ENCODE measurements at regions not wholly inside any gene's neighbourhood (a gene's known extent, or its start where the extent isn't known, plus 50 kb on each side); places are given as distances from the start of the nearest gene placed in this dataset.

DNA sequence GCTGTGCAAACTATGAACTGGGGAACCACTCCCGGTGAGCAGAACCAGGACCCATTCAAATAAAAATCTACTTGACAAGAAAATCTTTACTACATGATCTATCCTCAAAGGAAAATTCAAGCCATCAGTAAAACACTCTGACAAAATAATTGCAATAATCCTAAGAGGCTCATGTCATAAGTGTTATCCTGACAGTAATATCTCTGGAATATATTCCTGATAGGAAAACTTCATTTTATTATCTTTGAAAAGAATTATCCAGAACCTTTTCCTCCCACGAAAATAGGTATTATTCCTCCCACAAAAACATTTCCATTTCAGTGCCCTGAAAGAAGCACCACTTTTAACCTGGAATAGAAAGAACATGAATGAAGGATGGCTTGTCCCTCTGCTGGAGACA is 357.7 kb upstream of the PCDH7 start:
- TF ChIP-seq ZNF274 (IDR thresholded peaks at IDR 0.05; ENCODE audit: low read depth, low read length) (no peak), YY1 (IDR thresholded peaks at IDR 0.05; ENCODE audit: insufficient read depth, insufficient read length) (no peak)
